ENCODE measurements at regions not wholly inside any gene's neighbourhood (a gene's known extent, or its start where the extent isn't known, plus 50 kb on each side); places are given as distances from the start of the nearest gene placed in this dataset.

DNA sequence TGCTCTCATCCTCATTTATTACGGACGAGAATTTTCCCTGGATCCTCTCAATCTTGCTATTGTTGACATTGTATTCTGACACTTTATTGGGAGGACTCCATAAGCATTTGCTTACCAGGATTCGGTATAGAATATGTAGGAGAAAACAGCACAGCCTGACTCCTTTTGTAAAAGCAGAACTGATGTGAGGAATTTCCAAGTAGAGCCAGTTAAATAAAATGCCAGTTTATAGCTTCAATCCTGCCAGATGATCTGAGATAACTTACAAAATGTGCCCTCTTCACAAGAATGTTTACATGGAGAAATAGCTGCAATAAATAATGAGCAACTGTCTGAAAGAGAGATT is 332.9 kb upstream of the PRICKLE1 start:
- peak; percentile 16 for DNase-seq
- no peaks in the 10 kb centered on the region for H3K36me3 ChIP-seq (ENCODE audit: control insufficient read depth in 1 of 2, insufficient read depth in 2 of 2, low read depth in 1 of 2, low read length in 2 of 2)
- H2AFZ ChIP-seq (ENCODE audit: low read depth, low read length): no peak overlapping the region

DNA sequence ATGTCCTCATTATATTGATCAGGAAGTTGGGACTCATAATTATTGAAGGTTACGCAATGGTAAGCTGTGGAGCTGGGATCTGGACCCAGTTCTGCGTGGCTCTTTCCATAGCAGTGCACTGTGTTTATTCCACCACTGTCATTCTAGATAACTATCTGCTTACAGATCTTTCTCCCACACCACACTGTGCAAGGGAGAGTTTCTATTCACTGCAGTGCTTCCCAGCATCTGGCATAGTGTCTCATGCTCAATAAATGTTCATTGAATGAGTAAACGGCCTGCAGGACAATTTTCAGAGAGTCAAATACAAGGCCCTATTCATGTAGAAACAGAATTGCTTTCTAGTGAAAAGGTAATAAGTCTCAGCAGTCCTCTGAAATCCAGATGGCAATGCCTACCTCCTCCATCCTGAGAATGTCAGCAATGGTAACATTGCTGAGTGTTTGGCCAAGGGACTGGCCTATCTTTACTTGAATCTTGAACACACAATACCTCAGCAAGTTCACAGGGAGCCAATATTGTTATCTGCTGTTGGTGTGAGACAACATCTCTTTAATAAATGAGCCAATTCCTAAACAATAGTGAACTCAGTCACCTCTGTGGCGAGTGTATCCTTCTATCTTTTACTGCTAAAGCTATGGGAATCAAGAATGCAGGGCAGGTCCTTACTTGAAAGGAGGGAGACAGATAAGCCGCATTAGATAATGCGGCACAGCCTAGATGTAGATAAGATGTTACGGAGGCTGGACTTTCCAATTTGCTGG is 332.4 kb upstream of the PRICKLE1 start:
- H3K9ac ChIP-seq (ENCODE audit: low read length): no peak overlapping the region
- peak; percentile 77 for DNase-seq
- peak overlapping the region in 1 of 2 experiments; percentile 42 for H2BK12ac ChIP-seq (ENCODE audit: low read length in 2 of 2)
- H2BK120ac ChIP-seq (ENCODE audit: low read depth, low read length): no peak overlapping the region
- H3K18ac ChIP-seq (ENCODE audit: low read depth in 1 of 2, low read length in 2 of 2): no peak overlapping the region
- no peaks in the 10 kb centered on the region for H3K27me3 ChIP-seq (ENCODE audit: control insufficient read depth in 1 of 2, insufficient read depth in 1 of 2, low read length in 2 of 2)
- H2BK15ac ChIP-seq (ENCODE audit: low read depth, poor library complexity, severe bottlenecking): no peak overlapping the region
- no peak overlapping the region for H4K91ac ChIP-seq (ENCODE audit: low read length)
- peak overlapping the region in 1 of 2 experiments; percentile 73 for H3K4ac ChIP-seq (ENCODE audit: low read depth in 1 of 2, low read length in 2 of 2)
- no peaks in the 10 kb centered on the region for H3K79me1 ChIP-seq (replicated peaks; ENCODE audit: low read length, poor library complexity, severe bottlenecking)
- H3K36me3 ChIP-seq (ENCODE audit: control insufficient read depth in 1 of 2, insufficient read depth in 2 of 2, low read depth in 1 of 2, low read length in 2 of 2): no peaks in the 10 kb centered on the region
- H2AFZ ChIP-seq (ENCODE audit: low read depth, low read length): no peak overlapping the region
- H3K9me3 ChIP-seq (ENCODE audit: control insufficient read depth, low read length): no peaks in the 10 kb centered on the region
- no peak overlapping the region for H3K4me3 ChIP-seq (ENCODE audit: insufficient read depth in 1 of 2, low read depth in 1 of 2, low read length in 2 of 2)
- H3K14ac ChIP-seq (ENCODE audit: low read length in 2 of 2): no peak overlapping the region
- H3K27ac ChIP-seq (ENCODE audit: low read length, poor library complexity, severe bottlenecking): no peak overlapping the region
- H2AK5ac ChIP-seq (ENCODE audit: low read length, severe bottlenecking): no peak overlapping the region
- no peak overlapping the region for H3K23ac ChIP-seq (ENCODE audit: low read length in 2 of 2)
- peaks cover 2% of the 10 kb centered on the region for H3K4me1 ChIP-seq (ENCODE audit: control insufficient read depth, insufficient read depth, low read depth, low read length)
- WGBS: 35% methylated on average over 7 of the region's 7 CpGs
- no peak overlapping the region for H4K8ac ChIP-seq (ENCODE audit: low read length)
- H2BK5ac ChIP-seq (ENCODE audit: low read depth, low read length, poor library complexity, severe bottlenecking): no peak overlapping the region
- no peak overlapping the region for H3K4me2 ChIP-seq (ENCODE audit: low read length, poor library complexity, severe bottlenecking)

More for the DNA sequence above, 332.9 kb upstream of the PRICKLE1 start:
- Histone ChIP-seq H3K9ac (ENCODE audit: low read length) (no peak overlapping the region), H3K27ac (ENCODE audit: low read length, poor library complexity, severe bottlenecking) (no peak overlapping the region), H4K91ac (ENCODE audit: low read length) (no peak overlapping the region), H3K4me1 (ENCODE audit: control insufficient read depth, insufficient read depth, low read depth, low read length) (peaks cover 2% of the 10 kb centered on the region), H2BK12ac (ENCODE audit: low read length in 2 of 2) (peak overlapping the region in 1 of 2 experiments; percentile 42), H3K27me3 (ENCODE audit: control insufficient read depth in 1 of 2, insufficient read depth in 1 of 2, low read length in 2 of 2) (no peaks in the 10 kb centered on the region), H3K18ac (ENCODE audit: low read depth in 1 of 2, low read length in 2 of 2) (no peak overlapping the region), H3K23ac (ENCODE audit: low read length in 2 of 2) (no peak overlapping the region), H2BK15ac (ENCODE audit: low read depth, poor library complexity, severe bottlenecking) (no peak overlapping the region), H3K14ac (ENCODE audit: low read length in 2 of 2) (no peak overlapping the region), H2BK5ac (ENCODE audit: low read depth, low read length, poor library complexity, severe bottlenecking) (no peak overlapping the region), H4K8ac (ENCODE audit: low read length) (no peak overlapping the region), H3K4me2 (ENCODE audit: low read length, poor library complexity, severe bottlenecking) (no peak overlapping the region), H2AK5ac (ENCODE audit: low read length, severe bottlenecking) (no peak overlapping the region), H3K4ac (ENCODE audit: low read depth in 1 of 2, low read length in 2 of 2) (peak overlapping the region in 1 of 2 experiments; percentile 73), H3K4me3 (ENCODE audit: insufficient read depth in 1 of 2, low read depth in 1 of 2, low read length in 2 of 2) (no peak overlapping the region), H3K9me3 (ENCODE audit: control insufficient read depth, low read length) (no peaks in the 10 kb centered on the region), H3K79me1 (replicated peaks; ENCODE audit: low read length, poor library complexity, severe bottlenecking) (no peaks in the 10 kb centered on the region), H2BK120ac (ENCODE audit: low read depth, low read length) (no peak overlapping the region)
- WGBS: 7% methylated on average over 2 of the region's 3 CpGs

DNA sequence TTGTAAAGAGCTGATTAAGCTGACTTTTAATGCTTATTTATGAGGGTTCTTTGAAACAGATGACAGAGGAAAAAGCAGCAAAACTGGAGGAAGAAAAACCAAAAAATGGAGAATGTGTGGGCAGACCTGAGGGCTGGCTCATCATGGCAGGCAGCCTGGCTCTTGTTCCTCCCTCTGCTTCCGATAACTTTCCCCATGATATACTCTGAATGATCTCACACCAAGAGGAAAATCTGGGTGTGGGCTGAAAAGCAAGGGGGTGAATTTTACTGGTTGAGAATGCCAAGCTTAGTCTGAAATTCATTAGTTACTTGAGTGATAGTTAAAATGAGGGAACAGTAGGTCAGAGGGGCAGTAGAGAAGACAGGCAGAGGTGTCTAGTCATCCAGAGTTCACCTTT is 330.1 kb upstream of the PRICKLE1 start:
- H3K4me1 ChIP-seq (ENCODE audit: control insufficient read depth, insufficient read depth, low read depth, low read length): peaks cover 2% of the 10 kb centered on the region
- no CpG with 5 or more reads among the region's 1 CpG for WGBS
- peak overlapping the region in 1 of 2 experiments; percentile 39 for H3K4ac ChIP-seq (ENCODE audit: low read depth in 1 of 2, low read length in 2 of 2)
- H4K91ac ChIP-seq (ENCODE audit: low read length): no peak overlapping the region
- no peak overlapping the region for H4K8ac ChIP-seq (ENCODE audit: low read length)
- H2BK120ac ChIP-seq (ENCODE audit: low read depth, low read length): no peak overlapping the region
- H2BK12ac ChIP-seq (ENCODE audit: low read length in 2 of 2): no peak overlapping the region
- H3K14ac ChIP-seq (ENCODE audit: low read length in 2 of 2): no peak overlapping the region
- no peaks in the 10 kb centered on the region for H3K27me3 ChIP-seq (ENCODE audit: control insufficient read depth in 1 of 2, insufficient read depth in 1 of 2, low read length in 2 of 2)
- no peak overlapping the region for H3K18ac ChIP-seq (ENCODE audit: low read depth in 1 of 2, low read length in 2 of 2)
- DNase-seq: no peak
- peak overlapping the region; percentile 39 for H2AK5ac ChIP-seq (ENCODE audit: low read length, severe bottlenecking)
- H3K4me2 ChIP-seq (ENCODE audit: low read length, poor library complexity, severe bottlenecking): no peak overlapping the region
- H2BK15ac ChIP-seq (ENCODE audit: low read depth, poor library complexity, severe bottlenecking): no peak overlapping the region
- H3K79me1 ChIP-seq (replicated peaks; ENCODE audit: low read length, poor library complexity, severe bottlenecking): no peaks in the 10 kb centered on the region
- no peaks in the 10 kb centered on the region for H3K36me3 ChIP-seq (ENCODE audit: control insufficient read depth in 1 of 2, insufficient read depth in 2 of 2, low read depth in 1 of 2, low read length in 2 of 2)
- no peak overlapping the region for H2AFZ ChIP-seq (ENCODE audit: low read depth, low read length)
- no peak overlapping the region for H3K9ac ChIP-seq (ENCODE audit: low read length)
- H3K9me3 ChIP-seq (ENCODE audit: control insufficient read depth, low read length): no peaks in the 10 kb centered on the region
- H3K23ac ChIP-seq (ENCODE audit: low read length in 2 of 2): no peak overlapping the region
- H3K4me3 ChIP-seq (ENCODE audit: insufficient read depth in 1 of 2, low read depth in 1 of 2, low read length in 2 of 2): no peak overlapping the region
- H2BK5ac ChIP-seq (ENCODE audit: low read depth, low read length, poor library complexity, severe bottlenecking): no peak overlapping the region
- H3K27ac ChIP-seq (ENCODE audit: low read length, poor library complexity, severe bottlenecking): no peak overlapping the region

DNA sequence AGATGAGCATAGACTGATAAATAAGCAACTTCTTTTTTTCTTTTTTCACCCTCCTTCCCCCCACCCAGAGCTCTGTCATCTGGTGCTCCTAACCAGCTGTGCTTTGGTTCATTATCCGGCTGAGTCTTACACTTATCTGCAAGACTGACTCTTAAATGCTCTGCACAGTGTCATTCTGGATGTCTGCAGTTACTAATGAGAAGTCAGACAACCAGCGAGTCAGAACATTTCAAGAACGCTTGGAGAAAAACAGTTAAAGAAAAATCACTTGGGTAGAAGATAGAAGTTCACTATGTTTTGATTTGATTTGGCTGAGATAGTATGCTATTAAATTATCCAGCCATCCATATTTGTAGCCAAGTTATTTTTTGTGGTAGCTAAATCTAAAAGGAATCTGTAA is 328.9 kb upstream of the PRICKLE1 start:
- H3K79me1 ChIP-seq (replicated peaks; ENCODE audit: low read length, poor library complexity, severe bottlenecking): no peaks in the 10 kb centered on the region
- no peak overlapping the region for H2BK15ac ChIP-seq (ENCODE audit: low read depth, poor library complexity, severe bottlenecking)
- no peaks in the 10 kb centered on the region for H3K27me3 ChIP-seq (ENCODE audit: control insufficient read depth in 1 of 2, insufficient read depth in 1 of 2, low read length in 2 of 2)
- no peaks in the 10 kb centered on the region for H3K36me3 ChIP-seq (ENCODE audit: control insufficient read depth in 1 of 2, insufficient read depth in 2 of 2, low read depth in 1 of 2, low read length in 2 of 2)
- peak; percentile 73 for DNase-seq
- no peak overlapping the region for H3K4me3 ChIP-seq (ENCODE audit: insufficient read depth in 1 of 2, low read depth in 1 of 2, low read length in 2 of 2)
- H2BK5ac ChIP-seq (ENCODE audit: low read depth, low read length, poor library complexity, severe bottlenecking): no peak overlapping the region
- H3K4me1 ChIP-seq (ENCODE audit: control insufficient read depth, insufficient read depth, low read depth, low read length): peaks cover 2% of the 10 kb centered on the region
- H3K23ac ChIP-seq (ENCODE audit: low read length in 2 of 2): no peak overlapping the region
- no peak overlapping the region for H3K4me2 ChIP-seq (ENCODE audit: low read length, poor library complexity, severe bottlenecking)
- H2AK5ac ChIP-seq (ENCODE audit: low read length, severe bottlenecking): no peak overlapping the region
- H4K91ac ChIP-seq (ENCODE audit: low read length): no peak overlapping the region
- no peak overlapping the region for H4K8ac ChIP-seq (ENCODE audit: low read length)
- no peak overlapping the region for H3K14ac ChIP-seq (ENCODE audit: low read length in 2 of 2)
- 11% methylated on average over 3 of the region's 3 CpGs for WGBS
- no peak overlapping the region for H3K18ac ChIP-seq (ENCODE audit: low read depth in 1 of 2, low read length in 2 of 2)
- no peak overlapping the region for H2AFZ ChIP-seq (ENCODE audit: low read depth, low read length)
- H3K4ac ChIP-seq (ENCODE audit: low read depth in 1 of 2, low read length in 2 of 2): no peak overlapping the region
- no peak overlapping the region for H2BK120ac ChIP-seq (ENCODE audit: low read depth, low read length)
- H3K27ac ChIP-seq (ENCODE audit: low read length, poor library complexity, severe bottlenecking): no peak overlapping the region
- no peak overlapping the region for H3K9ac ChIP-seq (ENCODE audit: low read length)
- no peaks in the 10 kb centered on the region for H3K9me3 ChIP-seq (ENCODE audit: control insufficient read depth, low read length)
- H2BK12ac ChIP-seq (ENCODE audit: low read length in 2 of 2): no peak overlapping the region
